GM21515 (cell line): ENCODE measurements at regions not wholly inside any gene's neighbourhood (a gene's known extent, or its start where the extent isn't known, plus 50 kb on each side); places are given as distances from the start of the nearest gene placed in this dataset.
"Not testable (repeated sequence)": the region's sequence is repeated elsewhere in the genome, so short reads cannot be mapped to it uniquely, and the experiment has no call there.

Experiments
- ATAC-seq: cut with Tn5 transposase; IDR thresholded peaks from one replicate; pipeline ENCODE4 v1.9.1; 2021; ENCODE audit not compliant: unreplicated experiment

GRCh38 chr11:23134627-23135026 is 274.4 kb upstream of the CCDC179 start:
- ATAC-seq: no peak

- no peak for ATAC-seq
Measured at GRCh38 chr11:23138761-23139160, 278.5 kb upstream of the CCDC179 start.

GRCh38 chr11:23143022-23143421 is 282.7 kb upstream of the CCDC179 start:
- no peak for ATAC-seq

- ATAC-seq: no peak
Measured at GRCh38 chr11:23151819-23152218, 291.5 kb upstream of the CCDC179 start.

GRCh38 chr11:23155503-23155902 is 295.2 kb upstream of the CCDC179 start:
- ATAC-seq: no peak

GRCh38 chr11:23164022-23164421 is 303.7 kb upstream of the CCDC179 start:
- ATAC-seq: no peak

GRCh38 chr11:23166376-23166775 is 306.1 kb upstream of the CCDC179 start:
- no peak for ATAC-seq

- no peak for ATAC-seq
Measured at GRCh38 chr11:23179609-23180008, 319.3 kb upstream of the CCDC179 start.

- ATAC-seq: no peak
Measured at GRCh38 chr11:23181022-23181807, 320.9 kb upstream of the CCDC179 start.

GRCh38 chr11:23192256-23192655 is 332.0 kb upstream of the CCDC179 start:
- ATAC-seq: no peak

GRCh38 chr11:23201936-23202522 is 341.8 kb upstream of the CCDC179 start:
- ATAC-seq: no peak

- no peak for ATAC-seq
Measured at GRCh38 chr11:23202611-23203010, 342.3 kb upstream of the CCDC179 start.

- ATAC-seq: no peak
Measured at GRCh38 chr11:23205156-23205871, 345.0 kb upstream of the CCDC179 start.

GRCh38 chr11:23206741-23207336 is 346.6 kb upstream of the CCDC179 start:
- ATAC-seq: no peak

- no peak for ATAC-seq
Measured at GRCh38 chr11:23211221-23211620, 350.9 kb upstream of the CCDC179 start.

GRCh38 chr11:23212807-23213206 is 352.5 kb upstream of the CCDC179 start:
- ATAC-seq: no peak

- no peak for ATAC-seq
Measured at GRCh38 chr11:23217072-23217471, 356.8 kb upstream of the CCDC179 start.

GRCh38 chr11:23220086-23220485 is 359.8 kb upstream of the CCDC179 start:
- not testable (repeated sequence) for ATAC-seq

GRCh38 chr11:23221366-23221765 is 361.1 kb upstream of the CCDC179 start:
- ATAC-seq: no peak

- ATAC-seq: no peak
Measured at GRCh38 chr11:23226331-23227077, 366.2 kb upstream of the CCDC179 start.

- ATAC-seq: no peak
Measured at GRCh38 chr11:23227078-23227445, 366.8 kb upstream of the CCDC179 start.
